ENCODE measurements at regions not wholly inside any gene's neighbourhood (a gene's known extent, or its start where the extent isn't known, plus 50 kb on each side); places are given as distances from the start of the nearest gene placed in this dataset.
A peak's percentile ranks its signal among the peaks of the same experiment; 100 is the strongest.
"Not testable (repeated sequence)": the region's sequence is repeated elsewhere in the genome, so short reads cannot be mapped to it uniquely, and the experiment has no call there.

DNA sequence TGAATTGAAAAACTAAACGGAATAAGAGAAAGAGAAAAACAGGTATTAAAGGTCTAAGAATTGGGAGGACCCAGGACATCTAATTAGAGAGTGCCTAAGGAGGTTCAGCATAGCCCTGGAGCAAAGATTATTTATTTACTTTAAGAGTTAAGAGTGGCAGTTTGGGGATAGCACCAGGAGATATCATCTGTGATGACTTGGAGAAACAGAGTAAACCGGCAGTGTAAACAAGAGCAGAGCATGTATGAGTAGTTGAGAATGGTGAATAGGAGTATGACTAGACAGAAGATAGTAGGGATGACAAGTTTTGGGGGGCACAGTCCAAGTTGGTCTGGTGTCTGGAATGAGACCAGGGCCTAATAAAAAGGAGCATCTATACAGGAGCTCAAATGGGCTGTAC, 167.9 kb upstream of the JADE1 start:
- FAIRE-seq; H3K79me2 ChIP-seq (ENCODE audit: control insufficient read depth, insufficient read depth, low read length); CTCF ChIA-PET (ENCODE audit: low intra/inter-chr PET ratio); H3K9me3 ChIP-seq (replicated peaks; ENCODE audit: control insufficient read depth, insufficient read depth, low read depth, low read length); H3K36me3 ChIP-seq (ENCODE audit: control insufficient read depth, insufficient read depth, low read length); H4K20me1 ChIP-seq (replicated peaks; ENCODE audit: control insufficient read depth, insufficient read depth, low read length); ATAC-seq; POLR2A ChIA-PET; H2AFZ ChIP-seq (ENCODE audit: low read depth, low read length); H3K27ac ChIP-seq (ENCODE audit: extremely low read depth, low read depth, low read length); intact Hi-C loops (cut with micrococcal nuclease); H3K9ac ChIP-seq (ENCODE audit: insufficient read depth in 1 of 2, low read depth in 2 of 2, low read length in 2 of 2); H3K9me1 ChIP-seq (ENCODE audit: control insufficient read depth, insufficient read depth, low read length); BruUV-seq (replicated peaks); DNase-seq (ENCODE audit: extremely low read depth in 1 of 4, low spot score in 3 of 4); H3K4me1 ChIP-seq (replicated peaks in 1 of 2; ENCODE audit: control insufficient read depth in 2 of 2, insufficient read depth in 2 of 2, low read length in 2 of 2); H3K4me3 ChIP-seq; in situ Hi-C loops (cut with MboI); H3K27me3 ChIP-seq (ENCODE audit: control insufficient read depth in 2 of 2, insufficient read depth in 2 of 2, low read length in 2 of 2); H3K4me2 ChIP-seq (ENCODE audit: insufficient read depth, low read length): not testable (repeated sequence)
- WGBS (ENCODE audit: insufficient coverage, low coverage, missing lambda C conversion rate): 16% methylated on average over 2 of the region's 2 CpGs
- TF ChIP-seq ARID1B (IDR thresholded peaks at IDR 0.05) (peak; percentile 52), ZNF316 (IDR thresholded peaks at IDR 0.05) (peak; percentile 37; the same call in 1 of the 2 replicates), SMARCA4 (IDR thresholded peaks at IDR 0.05) (peak; percentile 54; the same call in 1 of the 2 replicates), FOXK2 (conservative IDR thresholded peaks at IDR 0.05 in 1 of 2, IDR thresholded peaks at IDR 0.05 in 1 of 2; ENCODE audit: low read depth in 2 of 2) (peak; percentile 81 to 83), DPF2 (IDR thresholded peaks at IDR 0.05) (peak; percentile 48), MAFG (tag; conservative IDR thresholded peaks at IDR 0.05) (peak; percentile 55), EHMT2 (IDR thresholded peaks at IDR 0.05) (0 out of 2 replicates have a peak, but pooled peaks have one; percentile 19), FOXA3 (CRISPR knock-in tag; conservative IDR thresholded peaks at IDR 0.05 in 1 of 2, IDR thresholded peaks at IDR 0.05 in 1 of 2) (peak in 1 of 2 experiments; percentile 42; a peak in 1 of 4 replicates), NFE2 (IDR thresholded peaks at IDR 0.05; ENCODE audit: low read depth) (peak; percentile 16; the same call in 1 of the 2 replicates), LEF1 (IDR thresholded peaks at IDR 0.05) (peak; percentile 18; the same call in 1 of the 2 replicates), MEIS2 (IDR thresholded peaks at IDR 0.05; ENCODE audit: partially characterized antibody) (peak; percentile 12), SMARCE1 (IDR thresholded peaks at IDR 0.05) (0 out of 2 replicates have a peak, but pooled peaks have one; percentile 34)
- TF ChIP-seq, protein P1, sequence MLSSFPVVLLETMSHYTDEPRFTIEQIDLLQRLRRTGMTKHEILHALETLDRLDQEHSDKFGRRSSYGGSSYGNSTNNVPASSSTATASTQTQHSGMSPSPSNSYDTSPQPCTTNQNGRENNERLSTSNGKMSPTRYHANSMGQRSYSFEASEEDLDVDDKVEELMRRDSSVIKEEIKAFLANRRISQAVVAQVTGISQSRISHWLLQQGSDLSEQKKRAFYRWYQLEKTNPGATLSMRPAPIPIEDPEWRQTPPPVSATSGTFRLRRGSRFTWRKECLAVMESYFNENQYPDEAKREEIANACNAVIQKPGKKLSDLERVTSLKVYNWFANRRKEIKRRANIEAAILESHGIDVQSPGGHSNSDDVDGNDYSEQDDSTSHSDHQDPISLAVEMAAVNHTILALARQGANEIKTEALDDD (IDR thresholded peaks at IDR 0.05): 0 out of 2 replicates have a peak, but pooled peaks have one; percentile 41
- TF ChIP-seq, protein P2, sequence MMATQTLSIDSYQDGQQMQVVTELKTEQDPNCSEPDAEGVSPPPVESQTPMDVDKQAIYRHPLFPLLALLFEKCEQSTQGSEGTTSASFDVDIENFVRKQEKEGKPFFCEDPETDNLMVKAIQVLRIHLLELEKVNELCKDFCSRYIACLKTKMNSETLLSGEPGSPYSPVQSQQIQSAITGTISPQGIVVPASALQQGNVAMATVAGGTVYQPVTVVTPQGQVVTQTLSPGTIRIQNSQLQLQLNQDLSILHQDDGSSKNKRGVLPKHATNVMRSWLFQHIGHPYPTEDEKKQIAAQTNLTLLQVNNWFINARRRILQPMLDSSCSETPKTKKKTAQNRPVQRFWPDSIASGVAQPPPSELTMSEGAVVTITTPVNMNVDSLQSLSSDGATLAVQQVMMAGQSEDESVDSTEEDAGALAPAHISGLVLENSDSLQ (IDR thresholded peaks at IDR 0.05): peak; percentile 58
